Smooth muscle cell (in vitro differentiated cells): ENCODE measurements at regions not wholly inside any gene's neighbourhood (a gene's known extent, or its start where the extent isn't known, plus 50 kb on each side); places are given as distances from the start of the nearest gene placed in this dataset.

Experiments used
- DNase-seq: peaks from one replicate; lab custom pipeline; 2025; ENCODE audit not compliant: unreplicated experiment; lab: John Stamatoyannopoulos, UW
- H2AFZ ChIP-seq: fragments of 200-600 bp; sonication (generic); 2 replicates; pipeline ENCODE4 v1.6.0; 2016; ENCODE audit warnings: antibody characterized with exemption, low read depth, mild to moderate bottlenecking
- H3F3A ChIP-seq: fragments of 200-600 bp; sonication (generic); 2 replicates; pipeline ENCODE4 v1.6.0; 2017; ENCODE audit warnings: antibody characterized with exemption, low read depth
- H3K27ac ChIP-seq: fragments of 200-600 bp; sonication (generic); 2 replicates; pipeline ENCODE4 v1.5.1; 2016; ENCODE audit warnings: low read depth, mild to moderate bottlenecking
- H3K27me3 ChIP-seq: fragments of 200-600 bp; sonication (generic); 2 replicates; pipeline ENCODE4 v1.6.1; 2016; ENCODE audit warnings: low read depth, mild to moderate bottlenecking
- H3K36me3 ChIP-seq: fragments of 200-600 bp; sonication (generic); 2 replicates; pipeline ENCODE4 v1.5.1; 2016; ENCODE audit warnings: low read depth
- H3K4me1 ChIP-seq: fragments of 200-600 bp; sonication (generic); 2 replicates; pipeline ENCODE4 v1.5.1; 2016; ENCODE audit warnings: low read depth
- H3K4me2 ChIP-seq: fragments of 200-600 bp; sonication (generic); 2 replicates; pipeline ENCODE4 v1.6.0; 2016; ENCODE audit warnings: mild to moderate bottlenecking
- H3K4me3 ChIP-seq: fragments of 200-600 bp; sonication (generic); 2 replicates; pipeline ENCODE4 v1.5.1; 2016; ENCODE audit warnings: mild to moderate bottlenecking
- H3K79me2 ChIP-seq: fragments of 200-600 bp; sonication (generic); 2 replicates; pipeline ENCODE4 v1.6.0; 2016; ENCODE audit warnings: low read depth, mild to moderate bottlenecking
- H3K9ac ChIP-seq: fragments of 200-600 bp; sonication (generic); 2 replicates; pipeline ENCODE4 v1.6.0; 2016; ENCODE audit warnings: low read depth
- H3K9me3 ChIP-seq: fragments of 200-600 bp; sonication (generic); replicated peaks from 2 replicates; pipeline ENCODE4 v1.5.1; 2016; ENCODE audit warnings: low read depth
- H4K20me1 ChIP-seq: fragments of 200-600 bp; sonication (generic); 2 replicates; pipeline ENCODE4 v1.6.0; 2016; ENCODE audit warnings: low read depth
- CTCF ChIP-seq: fragments of 200-600 bp; sonication (generic); IDR thresholded peaks from 2 replicates; pipeline ENCODE4 v1.5.1; 2017; ENCODE audit warnings: borderline replicate concordance, mild to moderate bottlenecking, antibody characterized with exemption; ENCODE audit not compliant: insufficient read depth, poor library complexity, severe bottlenecking
- WGBS: methylation state at CpG from one replicate; pipeline ENCODE4 v1.1.7; 2016; ENCODE audit warnings: low lambda C conversion rate; 5-methylcytosine and 5-hydroxymethylcytosine counted together

GRCh38 chr12:73161970-73162369 is 889.8 kb downstream of the TRHDE start:
- WGBS = 80% methylated on average over 2 of the region's 2 CpGs
- no peak for DNase-seq
- Histone ChIP-seq H3K27me3 (no peaks in the 10 kb centered on the region), H3K4me2 (no peak overlapping the region), H3K79me2 (no peaks in the 10 kb centered on the region), H3K4me1 (no peaks in the 10 kb centered on the region), H3F3A (no peaks in the 10 kb centered on the region), H3K27ac (no peak overlapping the region), H2AFZ (no peak overlapping the region), H3K9me3 (no peaks in the 10 kb centered on the region), H3K4me3 (no peak overlapping the region), H3K9ac (no peak overlapping the region), H3K36me3 (no peaks in the 10 kb centered on the region), H4K20me1 (no peaks in the 10 kb centered on the region)
- TF ChIP-seq CTCF = no peak

- no peak for DNase-seq
- Histone ChIP-seq H3K36me3 (peaks cover 5% of the 10 kb centered on the region), H3K4me2 (no peak overlapping the region), H3K79me2 (no peaks in the 10 kb centered on the region), H3K27me3 (no peaks in the 10 kb centered on the region), H3K27ac (no peak overlapping the region), H3K9ac (no peak overlapping the region), H2AFZ (no peak overlapping the region), H3K4me3 (no peak overlapping the region), H3K9me3 (peaks cover 11% of the 10 kb centered on the region), H3K4me1 (no peaks in the 10 kb centered on the region), H4K20me1 (no peaks in the 10 kb centered on the region), H3F3A (no peaks in the 10 kb centered on the region)
- 69% methylated on average over 3 of the region's 3 CpGs for WGBS
- TF ChIP-seq CTCF = no peak
Observed at GRCh38 chr12:73180734-73181133, 908.6 kb downstream of the TRHDE start.

- Histone ChIP-seq H3K4me1 (no peaks in the 10 kb centered on the region), H3K36me3 (peaks cover 5% of the 10 kb centered on the region), H3K9me3 (peaks cover 11% of the 10 kb centered on the region), H2AFZ (no peak overlapping the region), H3K27ac (no peak overlapping the region), H3K79me2 (no peaks in the 10 kb centered on the region), H3K9ac (no peak overlapping the region), H3K27me3 (no peaks in the 10 kb centered on the region), H3F3A (no peaks in the 10 kb centered on the region), H4K20me1 (no peaks in the 10 kb centered on the region), H3K4me2 (no peak overlapping the region), H3K4me3 (no peak overlapping the region)
- WGBS = 91% methylated on average over 7 of the region's 7 CpGs
- DNase-seq = no peak
- TF ChIP-seq CTCF = no peak
Observed at GRCh38 chr12:73181244-73181643, 909.1 kb downstream of the TRHDE start.

GRCh38 chr12:73185403-73185802 is 913.2 kb downstream of the TRHDE start:
- no peak for TF ChIP-seq CTCF
- H3K9ac ChIP-seq = no peak overlapping the region
- peaks cover 5% of the 10 kb centered on the region for H3K36me3 ChIP-seq
- H4K20me1 ChIP-seq = no peaks in the 10 kb centered on the region
- no peak overlapping the region for H3K4me3 ChIP-seq
- WGBS = 100% methylated on average over 1 of the region's 1 CpG
- DNase-seq = no peak
- H2AFZ ChIP-seq = no peak overlapping the region
- peaks cover 11% of the 10 kb centered on the region for H3K9me3 ChIP-seq
- no peaks in the 10 kb centered on the region for H3K27me3 ChIP-seq
- H3K79me2 ChIP-seq = no peaks in the 10 kb centered on the region
- no peaks in the 10 kb centered on the region for H3K4me1 ChIP-seq
- H3K4me2 ChIP-seq = no peak overlapping the region
- H3F3A ChIP-seq = no peaks in the 10 kb centered on the region
- H3K27ac ChIP-seq = no peak overlapping the region
